ENCODE measurements at regions not wholly inside any gene's neighbourhood (a gene's known extent, or its start where the extent isn't known, plus 50 kb on each side); places are given as distances from the start of the nearest gene placed in this dataset.

GRCh38 chr7:155164316-155164715, 94.2 kb downstream of the HTR5A start:
- no peak for DNase-seq (ENCODE audit: low read depth, low spot score)
- CTCF ChIA-PET, result interaction anchor here (1.8 kb wide), 1 partner anchor 181 kb away, joined by 4 read pairs; no protein-coding TSS in a partner anchor
- H3K4me3 ChIP-seq (ENCODE audit: low read depth, low read length), result no peak overlapping the region
- no peak for TF ChIP-seq CTCF (IDR thresholded peaks at IDR 0.05; ENCODE audit: insufficient read depth, low read length, missing control alignments)
- POLR2A ChIA-PET, result no interaction called here

- POLR2A ChIA-PET, result interaction anchor here (1.0 kb wide), 1 partner anchor 23 kb away, joined by 4 read pairs; no protein-coding TSS in a partner anchor
- CTCF ChIA-PET, result interaction anchor here (0.8 to 1.5 kb wide), 2 partner anchors 131 to 179 kb away, joined by 5 to 6 read pairs; partner anchors contain the start of gene INSIG1
- DNase-seq (ENCODE audit: low read depth, low spot score), result no peak
- no peak for TF ChIP-seq CTCF (IDR thresholded peaks at IDR 0.05; ENCODE audit: insufficient read depth, low read length, missing control alignments)
- no peak overlapping the region for H3K4me3 ChIP-seq (ENCODE audit: low read depth, low read length)
Observed at GRCh38 chr7:155166108-155166507, 96.0 kb downstream of the HTR5A start.

- peak; percentile 70 for DNase-seq (ENCODE audit: low read depth, low spot score)
- no peak for TF ChIP-seq CTCF (IDR thresholded peaks at IDR 0.05; ENCODE audit: insufficient read depth, low read length, missing control alignments)
- ChIA-PET CTCF (interaction anchor here (0.7 to 1.5 kb wide), 4 partner anchors 9 to 178 kb away, joined by 3 to 6 read pairs (median 4); partner anchors contain the start of gene INSIG1), POLR2A (interaction anchor here (1.0 kb wide), 1 partner anchor 23 kb away, joined by 4 read pairs; no protein-coding TSS in a partner anchor)
- H3K4me3 ChIP-seq (ENCODE audit: low read depth, low read length), result no peak overlapping the region
Observed at GRCh38 chr7:155166673-155167370, 96.7 kb downstream of the HTR5A start.

GRCh38 chr7:155167706-155168365, 97.7 kb downstream of the HTR5A start:
- no peak for TF ChIP-seq CTCF (IDR thresholded peaks at IDR 0.05; ENCODE audit: insufficient read depth, low read length, missing control alignments)
- POLR2A ChIA-PET, result no interaction called here
- CTCF ChIA-PET, result interaction anchor here (0.7 to 1.9 kb wide), 3 partner anchors 8 to 177 kb away, joined by 3 to 6 read pairs (median 3); no protein-coding TSS in a partner anchor
- H3K4me3 ChIP-seq (ENCODE audit: low read depth, low read length), result no peak overlapping the region
- DNase-seq (ENCODE audit: low read depth, low spot score), result no peak

- POLR2A ChIA-PET, result no interaction called here
Observed at GRCh38 chr7:155168597-155169480, 98.7 kb downstream of the HTR5A start.

More at GRCh38 chr7:155168597-155169480, 98.7 kb downstream of the HTR5A start:
- CTCF ChIA-PET, result interaction anchor here (1.9 kb wide), 1 partner anchor 176 kb away, joined by 6 read pairs; no protein-coding TSS in a partner anchor
- TF ChIP-seq CTCF (IDR thresholded peaks at IDR 0.05; ENCODE audit: insufficient read depth, low read length, missing control alignments), result no peak
- DNase-seq (ENCODE audit: low read depth, low spot score), result no peak
- H3K4me3 ChIP-seq (ENCODE audit: low read depth, low read length), result no peak overlapping the region

Measured in AG04449 (cell line).